Stimulated activated CD8-positive, alpha-beta memory T cell treated with anti-CD3 and anti-CD28 coated beads, Interleukin-2, amount 100 ng/mL, for 1 hour (primary cell): ENCODE measurements at regions not wholly inside any gene's neighbourhood (a gene's known extent, or its start where the extent isn't known, plus 50 kb on each side); places are given as distances from the start of the nearest gene placed in this dataset.
"Not testable (repeated sequence)": the region's sequence is repeated elsewhere in the genome, so short reads cannot be mapped to it uniquely, and the experiment has no call there.

Experiments
- DNase-seq, 2 donors: peaks; one replicate each; pipeline ENCODE4 v3.0.0-alpha.2; 2020; ENCODE audit warnings: low read depth in 2 of 2

DNA sequence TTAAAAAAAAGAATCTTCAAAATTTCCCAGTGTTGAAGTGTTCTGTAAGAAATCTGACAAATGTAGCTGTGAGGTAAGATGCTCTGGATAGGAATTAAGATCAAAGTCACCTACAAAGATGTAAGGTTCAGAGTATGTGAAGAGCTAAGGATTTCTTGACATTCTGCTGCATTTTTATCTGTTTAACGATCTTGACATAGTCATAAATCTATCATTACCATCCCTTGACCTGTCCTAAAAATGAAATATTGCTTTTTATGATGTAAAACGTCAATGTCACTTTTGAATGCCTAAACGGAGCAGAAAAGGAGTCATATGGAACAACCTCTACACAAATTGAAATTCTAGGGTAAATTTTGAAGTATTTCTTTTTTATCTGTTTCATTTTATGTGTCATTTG, 939.3 kb downstream of the CDH18 start:
- no peak for DNase-seq

DNA sequence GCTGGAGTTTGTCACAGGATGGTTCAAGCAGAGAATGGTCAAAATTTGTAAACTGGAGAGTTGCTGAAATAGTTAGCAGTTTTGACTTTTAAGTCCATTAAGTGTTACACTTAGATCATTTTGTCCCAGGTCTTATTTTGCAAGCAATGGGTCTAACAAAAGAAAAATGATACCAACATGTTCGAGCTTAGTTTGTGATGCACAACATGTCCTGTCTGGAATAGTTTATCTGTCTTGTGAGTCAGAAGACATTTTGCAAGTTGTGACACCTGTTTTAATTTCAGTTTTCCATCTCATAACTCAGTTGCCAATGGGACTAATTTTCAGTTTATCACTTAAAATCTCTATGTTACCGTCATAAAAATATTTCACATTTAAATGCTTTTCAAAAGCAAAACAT, 929.8 kb downstream of the CDH18 start:
- no peak for DNase-seq

DNA sequence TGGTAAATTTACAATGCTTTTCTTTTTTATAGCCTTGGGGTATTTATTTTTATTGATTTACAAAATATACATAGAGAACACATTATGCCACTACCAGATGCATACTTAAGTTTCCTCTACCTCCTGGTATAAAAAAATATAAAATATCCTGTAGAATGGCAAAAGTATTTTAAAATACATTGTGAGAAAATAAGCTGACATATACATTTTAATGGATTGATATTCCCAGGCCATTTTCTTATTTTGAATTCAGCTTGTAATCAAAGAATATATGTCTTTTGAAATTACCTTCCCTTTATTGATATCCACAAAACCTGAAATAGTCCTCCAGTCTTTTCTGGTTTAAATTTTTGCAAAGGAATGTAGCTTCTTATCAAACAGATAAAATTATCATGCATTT, 923.9 kb downstream of the CDH18 start:
- DNase-seq: no peak

DNA sequence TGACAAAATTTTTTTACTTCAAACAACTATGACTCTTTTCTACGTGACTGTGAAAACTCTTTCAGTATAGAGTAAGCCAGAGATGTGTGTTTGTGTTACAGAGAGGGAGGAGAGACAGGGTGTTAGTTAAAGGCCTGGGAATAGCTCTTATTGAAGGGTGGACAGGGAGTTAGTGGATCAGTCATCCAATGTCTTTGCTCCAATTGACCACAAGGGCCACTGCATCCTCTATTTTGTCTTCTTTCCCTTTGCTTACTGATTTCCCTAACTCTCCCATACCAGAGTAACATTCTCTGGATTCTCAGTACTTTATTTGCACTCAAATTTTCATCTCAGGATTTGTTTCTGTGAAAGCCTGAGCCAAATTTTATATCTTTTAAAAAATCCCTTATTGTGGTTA, 920.3 kb downstream of the CDH18 start:
- DNase-seq: no peak

DNA sequence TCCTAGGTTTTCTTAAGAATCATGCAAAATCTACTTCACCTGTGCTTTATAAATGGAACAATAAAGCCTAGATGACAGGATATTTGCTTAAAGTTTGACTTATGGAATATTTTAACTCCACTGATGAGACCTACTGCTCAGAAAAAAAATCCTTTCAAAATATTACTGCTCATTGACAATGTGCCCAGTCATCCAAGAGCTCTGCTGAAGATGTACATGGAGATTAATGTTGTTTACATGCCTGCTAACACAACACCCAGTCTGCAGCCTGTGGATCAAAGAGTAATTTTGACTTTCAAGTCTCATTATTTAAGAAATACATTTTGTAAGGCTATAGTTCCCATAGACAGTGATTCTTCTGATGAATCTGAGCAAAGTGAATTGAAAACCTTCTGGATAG, 889.6 kb downstream of the CDH18 start:
- no peak for DNase-seq

DNA sequence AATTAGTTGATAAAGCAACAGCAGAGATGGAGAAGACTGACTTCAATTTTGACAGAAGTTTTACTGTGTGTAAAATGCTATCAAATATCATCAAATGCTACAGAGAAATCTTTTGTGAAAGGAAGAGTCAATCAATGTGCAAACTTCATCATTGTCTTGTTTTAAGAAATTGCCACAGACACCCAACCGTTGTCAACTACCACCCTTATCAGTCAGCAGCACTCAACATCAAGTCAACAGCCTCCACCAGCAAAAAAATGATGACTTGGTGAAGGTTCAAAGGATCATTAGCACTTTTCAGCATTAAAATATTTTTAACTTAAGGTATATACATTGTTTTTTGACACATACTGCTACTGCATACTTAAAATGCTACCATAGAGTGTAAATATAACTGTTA, 888.8 kb downstream of the CDH18 start:
- no peak for DNase-seq

DNA sequence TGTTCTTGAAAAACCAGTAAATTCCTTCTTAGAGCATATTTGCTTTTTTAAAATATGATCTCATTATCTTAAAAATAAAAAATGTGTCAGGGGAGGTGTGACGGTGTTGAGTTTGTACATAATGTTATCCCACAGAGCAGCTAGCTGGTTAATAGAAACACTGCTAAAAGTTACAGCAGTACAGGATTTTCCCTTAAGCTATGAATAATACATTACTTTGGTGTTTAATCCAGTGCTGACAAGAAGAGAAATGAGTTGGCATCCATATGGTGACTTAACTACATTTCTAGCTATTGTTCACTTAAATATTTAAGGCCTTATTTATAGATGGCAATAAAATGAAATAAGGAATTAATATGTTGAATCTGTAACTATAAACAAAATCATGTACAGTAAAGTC, 883.1 kb downstream of the CDH18 start:
- DNase-seq: no peak

DNA sequence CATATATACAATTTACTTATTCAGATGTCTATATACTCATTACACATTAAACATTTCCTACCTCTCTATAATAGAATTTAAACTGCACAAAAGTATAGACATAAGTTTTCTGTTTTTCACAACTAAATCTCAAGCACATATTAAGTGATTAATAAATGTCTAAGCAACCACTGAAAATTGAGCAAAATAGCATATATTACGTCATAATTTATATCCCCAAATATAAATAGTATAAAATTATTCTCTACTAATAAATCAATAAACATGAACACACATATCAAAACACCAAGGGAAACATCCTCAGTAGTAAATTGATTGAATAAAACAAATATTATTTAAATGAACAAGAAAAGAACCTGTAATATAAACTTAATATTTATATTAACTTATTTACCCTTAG, 865.1 kb downstream of the CDH18 start:
- no peak for DNase-seq

DNA sequence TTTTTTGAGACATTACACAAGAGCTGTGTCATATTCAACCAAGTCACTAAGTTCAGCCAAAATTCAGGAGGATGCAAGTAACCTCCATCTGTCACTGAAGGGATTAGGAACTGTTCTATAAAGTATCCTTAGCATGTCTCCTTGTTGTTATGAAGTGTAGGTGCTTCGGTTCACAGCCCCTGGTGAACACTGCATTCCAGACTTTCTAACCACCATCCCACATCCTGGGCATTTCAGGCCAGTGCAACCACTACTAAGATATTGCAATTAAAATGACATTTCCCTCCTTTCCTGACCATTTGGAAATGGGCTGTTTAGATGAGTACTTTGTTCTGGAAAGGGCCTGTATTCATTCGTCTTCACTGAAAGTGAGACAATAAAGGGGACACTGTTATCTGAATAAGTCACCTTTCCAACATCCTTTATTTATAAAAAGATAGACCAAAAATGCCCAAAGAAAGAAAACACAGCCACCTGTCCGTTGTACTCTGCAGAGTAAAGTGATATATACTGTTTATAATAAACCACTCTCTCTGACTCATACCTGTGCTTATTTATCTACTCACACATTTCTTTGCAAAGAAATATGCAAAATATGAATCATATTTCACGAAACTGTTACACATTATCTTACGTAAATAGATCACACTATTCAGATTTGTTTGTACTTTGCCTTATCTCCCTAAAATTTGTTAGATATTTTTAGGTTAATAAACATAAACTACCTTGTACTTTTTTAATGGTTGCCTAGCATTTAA, 861.9 kb downstream of the CDH18 start:
- DNase-seq: no peak

DNA sequence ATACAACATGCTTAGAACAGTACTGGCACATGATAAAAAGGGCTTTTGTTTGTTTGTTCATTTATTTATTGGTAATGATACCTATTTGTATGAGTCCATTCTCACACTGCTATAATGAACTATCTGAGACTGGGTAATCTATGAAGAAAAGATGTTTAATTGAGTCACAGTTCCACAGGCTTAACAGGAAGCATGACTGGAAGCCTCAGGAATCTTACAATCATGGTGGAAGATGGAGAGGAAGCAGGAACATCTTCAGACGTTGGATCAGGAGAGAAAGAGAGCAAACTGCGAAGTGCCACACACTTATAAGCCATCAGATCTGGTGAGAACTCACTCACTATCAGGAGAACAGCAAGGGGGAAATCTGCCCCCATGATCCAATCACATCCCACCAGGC, 847.7 kb downstream of the CDH18 start:
- DNase-seq: no peak

DNA sequence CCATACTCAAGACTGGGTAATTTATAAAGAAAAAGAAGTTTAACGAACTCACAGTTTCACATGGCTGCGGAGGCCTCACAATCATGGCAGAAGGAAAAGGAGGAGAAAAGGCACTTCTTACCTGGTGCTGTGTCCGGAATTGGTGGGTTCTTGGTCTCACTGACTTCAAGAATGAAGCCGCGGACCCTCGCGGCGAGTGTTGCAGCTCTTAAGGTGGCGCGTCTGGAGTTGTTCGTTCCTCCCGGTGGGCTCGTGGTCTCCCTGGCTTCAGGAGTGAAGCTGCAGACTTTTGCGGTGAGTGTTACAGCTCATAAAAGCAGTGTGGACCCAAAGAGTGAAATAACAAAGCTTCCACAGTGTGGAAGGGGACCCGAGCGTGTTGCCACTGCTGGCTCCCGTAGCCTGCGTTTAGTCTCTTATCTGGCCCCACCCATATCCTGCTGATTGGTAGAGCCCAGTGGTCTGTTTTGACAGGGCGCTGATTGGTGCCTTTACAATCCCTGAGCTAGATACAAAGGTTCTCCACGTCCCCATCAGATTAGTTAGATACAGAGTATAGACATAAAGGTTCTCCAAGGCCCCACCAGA, 846.0 kb downstream of the CDH18 start:
- DNase-seq: not testable (repeated sequence)

DNA sequence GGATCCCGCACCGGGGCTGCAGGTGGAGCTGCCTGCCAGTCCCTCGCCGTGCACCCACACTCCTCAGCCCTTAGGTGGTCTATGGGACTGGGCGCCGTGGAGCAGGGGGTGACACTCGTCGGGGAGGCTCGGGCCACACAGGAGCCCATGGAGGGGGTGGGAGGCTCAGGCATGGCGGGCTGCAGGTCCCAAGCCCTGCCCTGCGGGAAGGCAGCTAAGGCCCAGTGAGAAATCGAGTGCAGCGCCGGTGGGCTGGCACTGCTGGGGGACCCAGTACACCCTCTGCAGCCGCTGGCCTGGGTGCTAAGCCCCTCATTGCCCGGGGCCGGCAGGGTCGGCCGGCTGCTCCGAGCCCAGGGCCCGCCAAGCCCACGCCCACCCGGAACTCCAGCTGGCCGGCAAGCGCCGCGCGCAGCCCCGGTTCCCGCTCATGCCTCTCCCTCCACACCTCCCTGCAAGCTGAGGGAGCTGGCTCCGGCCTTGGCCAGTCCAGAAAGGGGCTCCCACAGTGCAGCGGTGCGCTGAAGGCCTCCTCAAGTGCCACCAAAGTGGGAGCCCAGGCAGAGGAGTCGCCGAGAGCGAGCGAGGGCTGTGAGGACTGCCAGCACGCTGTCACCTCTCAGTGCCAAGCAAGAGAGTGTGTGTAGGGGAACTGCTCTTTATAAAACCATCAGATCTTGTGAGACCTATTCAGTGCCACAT, 845.1 kb downstream of the CDH18 start:
- not testable (repeated sequence) for DNase-seq

DNA sequence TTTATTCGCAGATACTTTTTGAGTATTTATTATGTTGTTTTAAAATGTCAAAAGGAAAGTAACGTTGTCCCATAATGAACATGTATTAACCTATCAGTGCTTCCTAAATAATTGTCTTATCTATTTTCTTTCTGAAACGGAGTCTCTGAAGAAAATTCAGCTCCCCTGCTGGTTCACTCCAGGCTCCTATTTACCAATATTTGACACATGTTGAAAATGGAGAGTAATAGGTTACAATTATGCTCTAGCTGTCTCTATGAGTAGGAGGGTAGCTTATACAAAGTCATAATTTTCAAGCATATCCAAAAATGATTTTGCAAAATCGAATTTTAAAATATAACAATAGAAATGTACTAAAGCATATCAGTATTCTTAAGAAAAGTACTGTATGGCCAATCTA, 844.1 kb downstream of the CDH18 start:
- DNase-seq: no peak

DNA sequence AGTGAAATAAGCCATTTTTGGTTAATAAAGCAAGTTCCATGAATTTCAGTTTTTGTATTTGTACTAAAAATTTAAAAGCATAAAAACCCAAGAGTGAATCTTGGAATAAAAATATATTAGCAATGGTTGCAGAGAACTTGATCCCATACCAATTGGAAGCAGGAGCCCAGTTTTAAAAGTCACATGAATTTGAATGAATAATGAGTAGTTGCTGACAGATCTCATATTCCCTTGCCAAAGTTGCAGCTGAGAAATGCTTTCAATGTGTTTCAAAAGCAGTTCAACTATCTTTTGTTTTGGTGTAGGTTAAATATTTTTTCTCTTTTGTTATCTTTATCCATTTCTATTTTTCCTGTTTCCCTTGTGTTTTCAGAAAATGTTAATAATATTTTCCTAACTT, 818.6 kb downstream of the CDH18 start:
- no peak for DNase-seq

DNA sequence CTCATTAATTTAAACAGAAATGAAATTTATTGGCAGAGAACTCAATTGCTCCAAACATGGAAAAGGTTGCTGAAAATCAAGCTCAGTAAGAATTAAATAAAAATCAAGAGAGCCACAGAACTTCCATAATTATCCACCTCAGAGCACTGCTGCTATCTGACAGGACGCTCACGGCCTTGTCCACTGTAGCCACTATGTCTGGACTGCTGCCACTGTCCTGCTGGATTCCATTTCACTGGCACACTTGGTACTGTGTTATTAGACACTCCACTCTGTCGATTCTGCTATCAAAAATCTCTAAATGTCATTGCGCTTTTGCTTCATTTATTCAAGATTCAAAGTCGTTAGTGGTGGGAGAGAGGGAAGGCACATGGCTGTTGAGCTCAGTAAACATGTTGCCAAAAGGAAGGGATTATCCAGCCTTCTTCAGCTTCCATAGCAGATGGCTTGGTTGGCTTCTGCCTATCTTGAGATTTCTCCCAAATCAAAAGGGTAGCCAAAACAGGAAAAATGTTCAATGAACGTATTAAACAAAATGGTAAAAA, 815.0 kb downstream of the CDH18 start:
- DNase-seq: no peak

DNA sequence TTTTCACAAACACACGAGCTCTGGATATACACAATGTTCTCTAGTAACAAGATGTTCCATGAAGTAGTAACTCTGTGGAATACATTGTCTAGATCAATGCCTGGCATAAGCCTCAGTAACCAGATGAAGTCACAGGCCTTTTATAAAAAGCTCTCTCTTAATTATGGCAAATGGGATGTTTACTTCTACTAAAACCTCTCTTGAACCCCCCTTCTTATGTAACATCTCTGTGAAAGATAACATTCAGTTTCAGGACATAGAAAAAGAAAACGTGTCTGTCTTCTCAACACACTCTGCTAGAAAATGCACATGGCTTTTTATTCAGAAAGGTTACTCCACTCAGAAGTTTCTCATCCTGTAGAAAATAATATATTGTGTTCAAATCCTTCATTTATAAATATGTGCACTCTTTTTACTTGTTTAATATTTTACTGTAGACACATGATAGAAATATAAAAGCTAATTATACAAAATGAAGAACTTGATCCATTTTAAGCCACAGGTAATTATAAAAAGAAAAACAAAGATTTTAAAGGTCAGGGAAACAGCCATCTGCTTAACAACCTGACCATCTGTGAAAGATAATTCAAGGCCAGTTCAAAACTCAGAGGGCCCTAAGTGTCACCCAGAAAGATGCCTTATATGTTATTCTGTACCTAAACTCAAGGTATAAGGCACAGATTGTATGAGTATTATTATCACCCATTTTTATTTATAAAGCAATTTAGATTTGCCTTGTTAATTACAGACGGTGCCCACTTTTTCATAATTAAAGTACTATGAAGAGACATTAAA, 812.0 kb downstream of the CDH18 start:
- DNase-seq: no peak

DNA sequence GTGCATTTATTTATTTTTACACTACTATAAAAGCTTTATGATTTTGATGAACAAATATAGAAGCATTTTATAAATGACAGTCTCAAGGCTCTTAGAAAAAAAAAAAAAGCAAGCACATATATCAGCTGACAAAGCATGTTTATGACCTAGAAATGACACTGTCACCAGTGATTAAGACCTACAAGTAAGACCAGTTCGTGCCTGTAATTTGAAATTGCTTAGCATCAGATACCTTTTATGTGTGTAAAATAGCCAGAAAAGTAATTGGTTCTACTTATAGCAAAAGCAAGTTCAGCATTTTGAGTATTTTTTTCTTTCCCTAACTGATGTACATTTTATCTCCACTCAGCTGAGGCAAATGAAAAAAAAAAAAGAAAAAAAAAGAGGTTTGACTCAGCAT, 808.4 kb downstream of the CDH18 start:
- no peak for DNase-seq

DNA sequence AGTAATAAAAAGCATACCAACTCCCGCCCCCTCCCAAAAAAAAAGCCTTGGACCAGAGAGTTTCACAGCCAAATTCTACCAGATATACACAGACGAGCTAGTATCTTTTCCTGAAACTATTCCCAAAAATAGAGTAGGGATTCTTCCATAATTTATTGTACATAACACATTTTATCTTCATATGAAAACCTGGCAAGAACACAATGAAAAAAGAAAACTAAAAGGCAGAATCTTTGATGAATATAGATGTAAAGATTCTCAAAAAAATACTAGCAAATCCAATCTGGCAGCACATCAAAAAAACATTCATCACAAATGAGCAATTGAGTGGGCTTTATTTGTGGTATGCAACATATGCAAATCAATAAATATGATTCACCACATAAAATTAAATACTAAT, 798.8 kb downstream of the CDH18 start:
- DNase-seq: no peak

DNA sequence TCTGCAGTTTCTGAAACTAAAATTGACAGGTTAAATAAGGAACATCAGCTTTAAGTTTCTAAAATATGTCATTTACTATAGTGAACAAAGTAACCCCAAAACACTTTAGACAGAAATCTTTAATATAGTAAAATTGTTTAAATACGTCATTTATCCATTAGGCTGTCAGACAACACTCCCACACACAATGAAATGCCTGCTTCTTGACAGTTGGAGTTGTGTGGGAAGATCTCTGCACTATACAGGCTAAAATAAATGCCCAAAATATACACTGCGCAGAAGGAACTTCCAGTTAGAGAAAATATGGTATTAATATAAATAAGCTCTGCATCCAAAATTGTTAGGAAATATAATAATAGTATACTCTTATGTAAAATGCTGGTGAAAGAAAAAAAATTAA, 794.4 kb downstream of the CDH18 start:
- no peak for DNase-seq

DNA sequence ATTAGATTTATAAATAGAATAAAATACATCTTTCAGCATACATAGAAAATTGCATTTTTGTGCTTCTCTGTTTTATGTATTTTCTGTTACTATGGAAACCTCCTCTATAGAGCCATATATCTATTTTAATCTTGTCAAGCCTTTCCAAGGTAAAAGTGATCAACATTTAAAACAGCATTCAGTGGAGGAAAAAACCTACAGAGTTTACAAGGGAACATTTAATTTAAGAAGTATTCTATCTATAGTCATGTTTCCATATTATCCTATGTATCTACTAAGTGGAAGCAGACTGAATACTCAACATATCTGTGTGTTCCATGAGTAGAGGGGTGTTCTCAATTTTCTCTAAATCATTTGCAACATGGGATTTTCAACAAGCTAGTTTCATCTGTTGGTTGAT, 791.4 kb downstream of the CDH18 start:
- DNase-seq: no peak

DNA sequence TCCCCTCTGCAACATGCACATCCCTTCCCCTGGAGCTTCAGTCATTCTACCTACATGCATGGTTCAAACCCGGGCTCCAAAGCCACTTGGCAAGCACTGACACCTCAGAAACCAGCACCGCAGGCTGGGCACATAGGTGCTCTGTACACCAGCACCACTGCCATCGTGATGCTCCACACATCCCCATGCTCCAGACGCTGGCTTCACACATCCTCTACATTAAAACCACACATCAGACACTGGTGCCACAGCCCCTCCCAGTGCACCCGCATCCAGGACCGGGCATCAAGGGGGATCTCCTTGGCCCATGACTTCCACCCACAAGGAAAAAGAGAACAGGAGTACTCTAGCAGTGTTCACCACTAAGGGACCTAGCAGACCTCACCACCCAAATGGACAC, 787.7 kb downstream of the CDH18 start:
- no peak for DNase-seq

DNA sequence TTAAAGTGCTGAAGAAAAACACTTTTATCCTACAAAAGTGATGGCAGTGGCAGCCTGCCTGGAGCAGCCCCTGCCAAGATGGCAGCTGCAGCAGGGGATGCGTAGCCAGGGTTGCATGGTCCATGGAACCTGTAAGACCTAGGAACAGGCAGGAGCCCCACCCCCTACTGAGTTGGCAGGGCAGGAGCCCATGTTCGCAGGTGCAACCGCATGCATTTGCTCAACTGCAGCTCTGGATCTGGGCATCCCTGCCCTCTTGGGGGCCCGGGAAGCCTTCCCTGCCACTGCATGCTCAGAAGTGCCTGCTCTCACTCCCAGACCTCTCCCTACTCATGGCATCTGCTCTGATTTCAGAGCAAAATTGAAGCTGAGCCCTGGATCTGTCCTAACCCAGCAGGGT, 779.6 kb downstream of the CDH18 start:
- DNase-seq: no peak
